ENCODE measurements at regions not wholly inside any gene's neighbourhood (a gene's known extent, or its start where the extent isn't known, plus 50 kb on each side); places are given as distances from the start of the nearest gene placed in this dataset.

- DNase-seq (ENCODE audit: low read depth), result no peak
These were observed 322.7 kb downstream of the ALG10 start for GRCh38 chr12:34344851-34345522.

DNA sequence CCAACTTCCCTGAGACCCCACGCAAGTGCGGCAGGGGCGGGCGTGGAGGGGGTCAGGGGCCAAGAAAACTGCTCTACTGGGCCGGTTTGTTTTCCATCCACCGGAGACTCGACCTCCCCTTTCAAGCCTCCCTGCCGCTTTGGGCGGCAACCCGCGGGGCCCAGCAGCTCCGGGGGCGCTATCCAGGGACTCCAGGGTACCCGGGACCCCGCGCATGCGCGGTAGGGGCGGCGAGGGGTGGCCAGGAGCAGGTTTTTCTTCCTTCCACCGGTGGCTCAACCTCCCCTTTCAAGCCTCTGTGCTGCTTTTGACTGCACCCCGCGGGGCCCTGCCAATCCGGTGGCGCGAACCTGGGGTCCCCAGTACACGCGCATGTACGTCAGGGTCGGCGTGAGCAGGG is 323.5 kb downstream of the ALG10 start:
- no peak for DNase-seq (ENCODE audit: low read depth)

- DNase-seq (ENCODE audit: low read depth), result no peak
These were observed 324.2 kb downstream of the ALG10 start for GRCh38 chr12:34346372-34347034.

DNA sequence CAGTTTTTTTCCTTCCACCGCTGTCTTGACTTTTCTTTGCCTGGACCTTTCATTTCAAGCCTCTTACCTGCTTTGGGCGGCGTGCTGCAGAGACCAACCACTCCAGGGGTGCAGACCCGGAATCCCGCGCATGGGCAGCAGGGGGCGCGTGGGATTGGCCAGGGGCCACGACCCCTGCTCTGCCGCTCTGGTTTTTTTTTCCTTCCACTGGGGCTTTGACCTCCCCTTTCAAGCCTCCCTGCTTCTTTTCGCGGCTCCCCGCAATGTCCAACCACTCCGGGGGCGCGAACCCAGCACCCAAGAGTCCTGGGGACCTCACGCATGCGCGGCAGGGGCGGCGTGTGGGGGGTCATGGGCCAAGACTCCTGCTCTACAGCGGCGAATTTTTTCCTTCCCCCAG is 325.1 kb downstream of the ALG10 start:
- no peak for DNase-seq (ENCODE audit: low read depth)

GRCh38 chr12:34348064-34348463 is 325.8 kb downstream of the ALG10 start:
- no peak for DNase-seq (ENCODE audit: low read depth)

- no peak for DNase-seq (ENCODE audit: low read depth)
These were observed 326.8 kb downstream of the ALG10 start for GRCh38 chr12:34348836-34349672.

DNA sequence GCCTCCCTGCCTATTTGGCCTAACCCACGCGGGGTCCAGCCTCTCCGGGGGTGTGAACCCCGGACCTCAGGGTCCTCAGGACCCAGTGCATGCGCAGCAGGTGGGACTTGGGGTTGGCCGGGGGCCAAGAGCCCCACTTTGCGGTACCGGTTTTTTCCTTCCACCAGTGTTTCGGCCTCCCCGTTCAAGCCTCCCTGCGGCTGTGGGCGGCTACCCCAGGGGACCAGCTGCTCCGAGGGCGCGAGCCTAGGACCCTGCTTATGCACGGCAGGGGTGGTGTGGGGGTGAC is 327.3 kb downstream of the ALG10 start:
- DNase-seq (ENCODE audit: low read depth), result no peak

- no peak for DNase-seq (ENCODE audit: low read depth)
These were observed 328.1 kb downstream of the ALG10 start for GRCh38 chr12:34350092-34351041.

- DNase-seq (ENCODE audit: low read depth), result no peak
These were observed 329.8 kb downstream of the ALG10 start for GRCh38 chr12:34352098-34352497.

- no peak for DNase-seq (ENCODE audit: low read depth)
These were observed 332.2 kb downstream of the ALG10 start for GRCh38 chr12:34354239-34355200.

GRCh38 chr12:34356233-34356987 is 334.1 kb downstream of the ALG10 start:
- DNase-seq (ENCODE audit: low read depth), result no peak

GRCh38 chr12:34357791-34358190 is 335.5 kb downstream of the ALG10 start:
- no peak for DNase-seq (ENCODE audit: low read depth)

- DNase-seq (ENCODE audit: low read depth), result no peak
These were observed 335.9 kb downstream of the ALG10 start for GRCh38 chr12:34358198-34358597.

DNA sequence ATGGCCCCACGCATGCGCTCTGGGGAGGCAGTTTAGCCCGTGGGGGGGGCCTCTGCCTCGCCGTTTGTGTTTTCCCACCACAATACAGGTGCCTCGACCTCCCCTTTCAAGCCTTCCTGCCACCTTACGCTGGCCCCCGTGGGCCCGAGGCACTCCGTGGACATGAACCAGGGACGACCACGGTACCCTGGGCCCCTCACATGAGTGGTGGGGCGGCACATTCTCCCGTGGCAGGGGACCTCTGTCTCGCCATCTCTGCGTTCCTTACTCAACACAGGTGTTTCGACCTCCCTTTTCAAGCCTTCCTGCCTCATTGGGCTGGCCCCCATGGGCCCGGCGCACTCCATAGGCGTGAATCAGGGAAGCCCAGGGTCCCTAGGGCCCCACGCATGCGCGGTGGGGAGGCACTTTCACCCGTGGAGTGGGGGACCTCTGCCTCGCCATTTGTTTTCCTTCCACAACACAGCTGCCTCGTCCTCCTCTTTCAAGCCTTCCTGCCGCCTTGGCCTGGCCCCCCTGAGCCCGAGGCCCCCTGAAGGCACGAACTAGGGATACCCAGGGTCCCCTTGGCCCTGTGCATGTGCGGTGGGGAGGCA is 339.5 kb downstream of the ALG10 start:
- DNase-seq (ENCODE audit: low read depth), result no peak

- DNase-seq (ENCODE audit: low read depth), result no peak
These were observed 340.9 kb downstream of the ALG10 start for GRCh38 chr12:34363050-34363673.

DNA sequence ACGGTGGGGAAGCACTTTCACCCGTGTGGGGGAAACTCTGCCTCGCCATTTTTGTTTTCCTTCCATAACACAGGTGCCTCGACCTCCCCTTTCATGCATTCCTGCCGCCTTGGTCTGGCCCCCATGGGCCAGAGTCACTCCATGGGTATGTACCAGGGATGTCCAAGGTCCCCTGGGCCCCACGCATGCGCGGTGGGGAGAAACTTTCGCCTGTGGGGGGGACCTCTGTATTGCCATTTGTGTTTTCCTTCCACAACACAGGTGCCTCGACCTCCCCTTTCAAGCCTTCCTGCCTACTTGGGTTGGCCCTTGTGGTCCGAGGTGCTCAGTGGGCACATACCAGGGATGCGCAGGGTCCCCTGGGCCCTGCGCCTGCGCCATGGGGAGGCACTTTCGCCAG is 345.8 kb downstream of the ALG10 start:
- no peak for DNase-seq (ENCODE audit: low read depth)

DNA sequence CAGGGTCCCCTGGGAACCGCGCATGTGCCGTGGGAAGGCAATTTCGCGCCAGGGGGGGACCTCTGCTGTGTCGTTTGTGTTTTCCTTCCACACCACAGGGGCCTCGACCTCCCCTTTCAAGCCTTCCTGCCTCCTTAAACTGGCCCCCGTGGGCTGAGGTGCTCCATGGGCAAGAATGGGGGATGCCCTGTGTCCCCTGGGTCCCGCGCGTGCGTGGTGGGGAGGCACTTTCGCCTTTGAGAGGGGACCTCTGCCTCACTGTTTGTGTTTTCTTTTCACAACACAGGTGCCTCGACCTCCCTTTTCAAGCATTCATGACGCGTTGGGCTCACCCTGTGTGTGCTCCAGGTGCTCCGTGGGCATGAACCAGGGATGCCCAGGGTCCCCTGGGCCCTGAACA is 348.8 kb downstream of the ALG10 start:
- DNase-seq (ENCODE audit: low read depth), result no peak

DNA sequence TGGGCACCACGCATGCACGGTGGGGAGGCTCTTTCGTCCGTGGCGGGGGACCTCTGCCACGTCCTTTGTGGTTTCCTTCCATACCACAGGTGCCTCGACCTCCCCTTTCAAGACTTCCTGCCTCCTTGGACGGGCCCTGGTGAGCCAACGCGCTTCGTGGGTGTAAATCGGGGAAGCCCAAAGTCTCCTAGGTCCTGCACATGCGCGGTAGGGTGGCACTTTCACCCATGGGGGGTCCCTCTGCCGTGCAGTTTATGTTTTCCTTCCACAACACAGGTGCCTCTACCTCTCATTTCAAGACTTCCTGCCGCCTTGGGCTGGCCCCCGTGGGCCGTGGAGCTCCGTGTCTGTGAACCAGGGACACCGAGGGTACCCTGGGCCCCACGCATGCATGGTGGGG is 349.7 kb downstream of the ALG10 start:
- no peak for DNase-seq (ENCODE audit: low read depth)

GRCh38 chr12:34373926-34374325 is 351.6 kb downstream of the ALG10 start:
- no peak for DNase-seq (ENCODE audit: low read depth)
